ENCODE measurements at regions not wholly inside any gene's neighbourhood (a gene's known extent, or its start where the extent isn't known, plus 50 kb on each side); places are given as distances from the start of the nearest gene placed in this dataset.
"Not testable (repeated sequence)": the region's sequence is repeated elsewhere in the genome, so short reads cannot be mapped to it uniquely, and the experiment has no call there.

- no peak for DNase-seq (ENCODE audit: low spot score)
These were observed 687.1 kb upstream of the FBXO33 start for GRCh38 chr14:40119321-40119720.

DNA sequence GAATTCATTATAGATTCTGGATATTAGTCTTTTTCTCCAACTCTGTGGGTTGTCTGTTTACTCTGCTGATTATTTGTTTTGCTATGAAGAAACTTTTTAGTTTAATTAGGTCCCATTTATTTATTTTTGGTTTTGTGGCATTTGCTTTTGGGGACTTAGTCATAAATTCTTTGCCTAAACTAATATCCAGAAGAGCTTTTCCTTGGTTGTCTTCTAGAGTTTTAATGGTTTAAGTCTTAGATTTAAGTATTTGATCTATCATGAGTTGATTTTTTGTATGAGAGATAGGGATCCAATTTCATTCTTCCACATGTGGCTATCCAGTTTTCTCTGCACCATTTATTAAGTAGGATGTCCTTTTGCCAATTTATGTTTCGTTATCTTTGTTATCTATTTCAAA lies 683.4 kb upstream of the FBXO33 start:
- DNase-seq (ENCODE audit: low spot score) = no peak

DNA sequence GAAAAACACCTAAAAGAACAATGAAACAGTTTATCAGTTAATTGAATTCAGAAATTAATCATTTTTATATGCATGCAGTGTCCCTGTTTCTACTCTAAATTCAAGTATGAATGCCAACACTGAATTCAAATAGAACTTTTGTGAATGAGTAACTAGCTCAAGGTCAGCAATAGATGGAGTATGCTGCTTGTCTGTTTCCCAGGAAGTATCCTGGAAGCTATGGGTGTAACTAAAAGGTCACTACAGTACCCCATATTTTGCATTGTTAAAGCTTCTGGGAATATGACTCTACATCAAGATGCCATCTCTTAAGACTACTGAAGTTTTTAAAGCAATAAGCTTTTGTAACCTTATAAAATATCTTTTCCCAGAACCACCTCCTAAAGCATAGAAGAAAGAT lies 681.4 kb upstream of the FBXO33 start:
- DNase-seq (ENCODE audit: low spot score) = no peak

- DNase-seq (ENCODE audit: low spot score) = no peak
These were observed 668.4 kb upstream of the FBXO33 start for GRCh38 chr14:40100544-40101196.

GRCh38 chr14:40099316-40099715 lies 667.1 kb upstream of the FBXO33 start:
- DNase-seq (ENCODE audit: low spot score) = no peak

- DNase-seq (ENCODE audit: low spot score) = no peak
These were observed 666.2 kb upstream of the FBXO33 start for GRCh38 chr14:40098468-40098867.

- no peak for DNase-seq (ENCODE audit: low spot score)
These were observed 664.7 kb upstream of the FBXO33 start for GRCh38 chr14:40096968-40097367.

- no peak for DNase-seq (ENCODE audit: low spot score)
These were observed 661.6 kb upstream of the FBXO33 start for GRCh38 chr14:40093800-40094199.

- DNase-seq (ENCODE audit: low spot score) = no peak
These were observed 641.9 kb upstream of the FBXO33 start for GRCh38 chr14:40074169-40074568.

DNA sequence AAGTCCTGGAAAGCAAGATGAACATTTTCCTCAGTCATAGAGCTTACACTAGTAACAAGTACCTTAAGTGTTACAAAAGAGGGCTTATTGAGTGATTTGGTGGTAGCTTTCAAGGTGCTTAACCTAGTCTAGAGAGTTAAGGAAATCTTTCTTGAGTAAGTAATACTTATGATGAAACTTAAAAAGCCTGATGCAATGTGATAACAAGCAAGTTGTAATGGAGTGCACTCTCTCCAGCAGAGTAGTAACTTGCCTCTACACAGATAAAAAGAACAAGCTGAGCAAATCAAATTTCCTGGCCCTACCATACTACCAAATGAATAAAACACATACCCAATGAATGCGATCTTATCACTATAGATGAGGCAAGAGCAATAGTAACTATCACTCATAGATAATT lies 639.9 kb upstream of the FBXO33 start:
- DNase-seq (ENCODE audit: low spot score) = no peak

- no peak for DNase-seq (ENCODE audit: low spot score)
These were observed 627.0 kb upstream of the FBXO33 start for GRCh38 chr14:40058901-40059897.

DNA sequence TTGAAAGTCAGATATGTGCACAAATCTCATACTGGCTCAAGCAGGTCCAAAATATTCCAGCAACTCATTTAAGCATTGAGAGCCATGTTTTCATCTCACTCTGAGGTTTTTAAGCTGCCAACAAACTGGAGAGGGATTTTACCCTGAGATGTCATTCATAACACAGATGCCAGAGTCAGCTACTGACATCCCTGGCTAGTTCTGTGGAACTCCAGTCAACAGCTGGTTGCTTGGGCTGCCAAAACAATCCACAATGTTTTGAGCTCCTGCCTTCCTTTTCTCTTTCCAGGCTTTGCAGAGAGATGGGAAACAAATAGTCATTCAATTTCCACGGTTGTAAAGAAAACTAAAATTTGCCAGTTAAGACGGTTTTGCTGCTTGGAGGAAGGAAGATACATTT lies 621.2 kb upstream of the FBXO33 start:
- no peak for DNase-seq (ENCODE audit: low spot score)

DNA sequence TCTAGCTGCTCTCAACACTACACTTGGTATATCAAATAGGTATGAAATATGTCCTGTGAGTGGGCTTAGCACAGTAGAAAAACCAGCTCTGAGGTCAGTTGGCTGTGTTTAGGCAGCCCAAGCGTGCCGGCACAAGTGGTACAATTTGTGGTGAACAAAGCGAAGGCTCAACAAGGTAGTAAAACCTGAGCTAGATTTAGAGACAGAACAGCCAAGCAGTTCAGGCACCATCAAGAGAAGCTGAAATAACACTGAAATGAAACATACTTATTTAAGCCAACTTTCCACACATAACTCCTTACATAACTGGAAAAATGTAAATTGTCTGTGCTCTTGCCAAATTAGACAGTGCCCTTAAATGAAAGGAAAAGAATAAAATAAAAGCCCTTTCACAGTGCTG lies 596.8 kb upstream of the FBXO33 start:
- no peak for DNase-seq (ENCODE audit: low spot score)

- DNase-seq (ENCODE audit: low spot score) = no peak
These were observed 592.9 kb upstream of the FBXO33 start for GRCh38 chr14:40025101-40025500.

- no peak for DNase-seq (ENCODE audit: low spot score)
These were observed 578.7 kb upstream of the FBXO33 start for GRCh38 chr14:40010961-40011360.

DNA sequence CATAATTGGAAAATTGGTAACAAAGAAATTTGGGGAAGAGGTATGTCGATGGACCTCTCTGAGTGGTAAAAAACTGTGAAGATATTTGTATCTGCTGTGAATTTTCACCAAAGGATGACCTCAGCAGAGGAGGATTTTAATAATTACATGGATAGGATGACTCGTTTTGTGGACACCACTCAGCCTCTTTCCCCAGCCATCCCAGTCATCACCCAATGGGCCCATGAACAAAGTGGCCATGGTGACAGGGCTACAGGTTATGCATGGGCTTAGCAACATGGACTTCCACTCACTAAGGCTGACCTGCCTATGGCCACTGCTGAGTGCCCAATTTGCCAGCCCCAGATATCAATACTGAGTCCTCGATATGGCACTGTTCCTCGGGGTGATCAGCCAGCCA lies 577.5 kb upstream of the FBXO33 start:
- DNase-seq (ENCODE audit: low spot score) = no peak

GRCh38 chr14:40008345-40008744 lies 576.1 kb upstream of the FBXO33 start:
- DNase-seq (ENCODE audit: low spot score) = not testable (repeated sequence)

- no peak for DNase-seq (ENCODE audit: low spot score)
These were observed 572.8 kb upstream of the FBXO33 start for GRCh38 chr14:40004871-40005500.

DNA sequence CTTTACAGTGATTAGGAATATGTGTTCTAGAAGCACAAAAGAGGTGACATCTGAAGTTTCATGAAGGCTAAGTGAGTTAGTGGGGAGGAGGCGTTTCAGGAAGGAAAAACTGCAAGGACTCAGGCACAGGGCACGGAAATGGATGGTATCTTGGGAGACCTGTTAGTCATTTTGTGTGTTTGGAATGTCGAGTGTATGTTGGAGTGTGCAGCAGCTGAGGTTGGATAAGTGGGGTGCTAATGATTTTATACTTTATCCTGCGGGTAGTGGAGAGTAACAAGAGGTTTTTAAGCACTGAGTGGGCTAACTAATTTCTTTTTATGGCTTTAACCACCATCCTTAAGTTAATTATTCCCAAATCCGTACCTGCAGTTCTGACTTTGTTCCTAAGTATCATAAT lies 571.5 kb upstream of the FBXO33 start:
- no peak for DNase-seq (ENCODE audit: low spot score)

DNA sequence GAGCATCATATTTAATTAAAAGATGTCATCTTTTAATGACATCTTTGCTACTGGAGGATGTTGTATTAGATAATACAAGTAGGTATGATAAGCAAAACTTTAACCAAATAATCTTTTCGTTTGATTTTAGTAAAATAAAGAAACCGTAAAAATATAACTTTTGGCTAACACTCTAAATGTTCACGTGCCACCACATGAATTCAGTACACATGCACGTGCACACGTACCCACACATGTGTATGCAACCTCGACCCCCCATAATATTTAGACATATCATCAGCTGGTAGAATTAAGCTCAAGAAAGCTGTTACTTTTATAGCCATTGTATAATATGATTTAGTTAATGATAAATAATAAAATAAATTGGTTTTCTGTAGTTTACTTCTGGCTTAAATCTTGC lies 566.6 kb upstream of the FBXO33 start:
- DNase-seq (ENCODE audit: low spot score) = no peak

GRCh38 chr14:39998114-39998513 lies 565.9 kb upstream of the FBXO33 start:
- no peak for DNase-seq (ENCODE audit: low spot score)

DNA sequence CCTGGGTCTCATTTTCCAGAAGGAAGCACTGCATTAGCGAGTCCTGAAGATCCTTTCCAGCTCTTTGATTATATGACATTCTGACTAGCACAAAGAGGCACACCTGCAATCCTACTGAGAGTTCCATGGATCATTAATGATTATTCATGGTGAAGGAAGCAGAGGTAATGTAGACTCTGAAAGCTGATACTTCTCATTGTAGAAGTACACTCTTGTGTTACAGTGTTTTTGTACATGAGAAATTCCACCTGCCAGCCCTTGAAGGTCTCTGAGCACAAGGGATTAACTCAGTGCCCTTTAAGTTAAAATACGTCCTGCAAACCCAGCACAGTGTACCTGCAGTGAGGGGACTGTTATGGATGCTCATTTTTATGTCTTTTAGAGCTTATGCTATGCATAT lies 558.8 kb upstream of the FBXO33 start:
- no peak for DNase-seq (ENCODE audit: low spot score)

DNA sequence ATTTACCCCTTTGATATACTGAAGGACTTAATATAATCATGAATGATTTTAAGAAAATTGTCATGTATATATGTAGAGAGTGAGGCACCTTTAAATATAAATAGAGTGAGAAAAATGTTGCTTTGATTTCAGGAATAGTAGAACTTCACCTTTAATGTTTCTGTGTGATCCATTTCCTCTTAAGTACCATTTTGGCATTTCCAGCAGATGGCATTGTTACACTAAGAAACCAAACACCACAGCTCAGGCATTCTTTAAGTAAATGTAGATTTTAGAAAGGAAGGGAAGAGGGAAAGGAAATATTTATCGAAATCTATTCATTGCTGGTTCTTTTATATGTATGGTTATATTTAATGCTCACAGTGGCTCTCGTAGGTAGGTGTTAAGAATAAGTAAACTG lies 556.7 kb upstream of the FBXO33 start:
- DNase-seq (ENCODE audit: low spot score) = peak; percentile 7
